ENCODE measurements at regions not wholly inside any gene's neighbourhood (a gene's known extent, or its start where the extent isn't known, plus 50 kb on each side); places are given as distances from the start of the nearest gene placed in this dataset.

GRCh38 chr16:86026171-86026910 is 127.4 kb downstream of the IRF8 start:
- CTCF ChIA-PET, result interaction anchor here (1.0 kb wide), 1 partner anchor 10 kb away, joined by 3 read pairs; no protein-coding TSS in a partner anchor
- TF ChIP-seq PKNOX1 (IDR thresholded peaks at IDR 0.05) (no peak), NFRKB (IDR thresholded peaks at IDR 0.05) (no peak), ZNF384 (IDR thresholded peaks at IDR 0.05) (no peak), FOXK2 (IDR thresholded peaks at IDR 0.05) (no peak), TARDBP (IDR thresholded peaks at IDR 0.05) (no peak), L3MBTL2 (conservative IDR thresholded peaks at IDR 0.05) (no peak), FOXA1 (IDR thresholded peaks at IDR 0.05) (no peak), ARNT (IDR thresholded peaks at IDR 0.05) (no peak), CTBP1 (IDR thresholded peaks at IDR 0.05; ENCODE audit: borderline replicate concordance) (no peak), SUZ12 (IDR thresholded peaks at IDR 0.05) (no peak), BHLHE40 (IDR thresholded peaks at IDR 0.05; ENCODE audit: borderline replicate concordance) (no peak)
- no peak for DNase-seq (ENCODE audit: extremely low spot score)
- POLR2A ChIA-PET, result no interaction called here

GRCh38 chr16:86026916-86027315 is 128.0 kb downstream of the IRF8 start:
- ChIA-PET CTCF (no interaction called here), POLR2A (no interaction called here)
- TF ChIP-seq CTBP1 (IDR thresholded peaks at IDR 0.05; ENCODE audit: borderline replicate concordance), result no peak
- TF ChIP-seq FOXM1 (IDR thresholded peaks at IDR 0.05; ENCODE audit: borderline replicate concordance), result no peak
- no peak for TF ChIP-seq BHLHE40 (IDR thresholded peaks at IDR 0.05; ENCODE audit: borderline replicate concordance)
- TF ChIP-seq SP1 (IDR thresholded peaks at IDR 0.05), result no peak
- TF ChIP-seq SUZ12 (IDR thresholded peaks at IDR 0.05), result no peak
- no peak for TF ChIP-seq HDGF (IDR thresholded peaks at IDR 0.05; ENCODE audit: borderline replicate concordance)
- TF ChIP-seq ARNT (IDR thresholded peaks at IDR 0.05), result no peak
- no peak for TF ChIP-seq FOXK2 (IDR thresholded peaks at IDR 0.05)
- TF ChIP-seq PKNOX1 (IDR thresholded peaks at IDR 0.05), result no peak
- no peak for TF ChIP-seq TARDBP (IDR thresholded peaks at IDR 0.05)
- no peak for TF ChIP-seq FOXA1 (IDR thresholded peaks at IDR 0.05)
- no peak for TF ChIP-seq L3MBTL2 (conservative IDR thresholded peaks at IDR 0.05)
- no peak for TF ChIP-seq ZNF384 (IDR thresholded peaks at IDR 0.05)
- TF ChIP-seq NFRKB (IDR thresholded peaks at IDR 0.05), result no peak
- TF ChIP-seq ELF4 (IDR thresholded peaks at IDR 0.05), result no peak
- no peak for DNase-seq (ENCODE audit: extremely low spot score)

- ChIA-PET CTCF (no interaction called here), POLR2A (no interaction called here)
- no peak for DNase-seq (ENCODE audit: extremely low spot score)
- TF ChIP-seq FOXA1 (IDR thresholded peaks at IDR 0.05) (no peak), HDGF (IDR thresholded peaks at IDR 0.05; ENCODE audit: borderline replicate concordance) (no peak), NFRKB (IDR thresholded peaks at IDR 0.05) (no peak), TARDBP (IDR thresholded peaks at IDR 0.05) (no peak), L3MBTL2 (conservative IDR thresholded peaks at IDR 0.05) (no peak), BHLHE40 (IDR thresholded peaks at IDR 0.05; ENCODE audit: borderline replicate concordance) (no peak), PKNOX1 (IDR thresholded peaks at IDR 0.05) (no peak), FOXK2 (IDR thresholded peaks at IDR 0.05) (no peak), SUZ12 (IDR thresholded peaks at IDR 0.05) (no peak), LEF1 (IDR thresholded peaks at IDR 0.05; ENCODE audit: borderline replicate concordance) (no peak), ELF4 (IDR thresholded peaks at IDR 0.05) (no peak), ARNT (IDR thresholded peaks at IDR 0.05) (no peak), ZNF384 (IDR thresholded peaks at IDR 0.05) (no peak), CTBP1 (IDR thresholded peaks at IDR 0.05; ENCODE audit: borderline replicate concordance) (no peak), SP1 (IDR thresholded peaks at IDR 0.05) (no peak), FOXM1 (IDR thresholded peaks at IDR 0.05; ENCODE audit: borderline replicate concordance) (no peak)
Observed at GRCh38 chr16:86027373-86028126, 128.6 kb downstream of the IRF8 start.

GRCh38 chr16:86029131-86029741 is 130.3 kb downstream of the IRF8 start:
- DNase-seq (ENCODE audit: extremely low spot score), result no peak
- ChIA-PET POLR2A (no interaction called here), CTCF (no interaction called here)
- TF ChIP-seq CTBP1 (IDR thresholded peaks at IDR 0.05; ENCODE audit: borderline replicate concordance) (no peak), ZNF384 (IDR thresholded peaks at IDR 0.05) (no peak), FOXA1 (IDR thresholded peaks at IDR 0.05) (no peak), HDGF (IDR thresholded peaks at IDR 0.05; ENCODE audit: borderline replicate concordance) (no peak)

GRCh38 chr16:86030116-86030515 is 131.2 kb downstream of the IRF8 start:
- ChIA-PET POLR2A (no interaction called here), CTCF (no interaction called here)
- no peak for DNase-seq (ENCODE audit: extremely low spot score)
- TF ChIP-seq ZNF384 (IDR thresholded peaks at IDR 0.05), result no peak
- TF ChIP-seq FOXM1 (IDR thresholded peaks at IDR 0.05; ENCODE audit: borderline replicate concordance), result no peak
- no peak for TF ChIP-seq FOXA1 (IDR thresholded peaks at IDR 0.05)
- TF ChIP-seq LEF1 (IDR thresholded peaks at IDR 0.05; ENCODE audit: borderline replicate concordance), result no peak
- no peak for TF ChIP-seq HDGF (IDR thresholded peaks at IDR 0.05; ENCODE audit: borderline replicate concordance)
- TF ChIP-seq NFRKB (IDR thresholded peaks at IDR 0.05), result no peak
- TF ChIP-seq PKNOX1 (IDR thresholded peaks at IDR 0.05), result no peak
